ENCODE measurements at regions not wholly inside any gene's neighbourhood (a gene's known extent, or its start where the extent isn't known, plus 50 kb on each side); places are given as distances from the start of the nearest gene placed in this dataset.

DNA sequence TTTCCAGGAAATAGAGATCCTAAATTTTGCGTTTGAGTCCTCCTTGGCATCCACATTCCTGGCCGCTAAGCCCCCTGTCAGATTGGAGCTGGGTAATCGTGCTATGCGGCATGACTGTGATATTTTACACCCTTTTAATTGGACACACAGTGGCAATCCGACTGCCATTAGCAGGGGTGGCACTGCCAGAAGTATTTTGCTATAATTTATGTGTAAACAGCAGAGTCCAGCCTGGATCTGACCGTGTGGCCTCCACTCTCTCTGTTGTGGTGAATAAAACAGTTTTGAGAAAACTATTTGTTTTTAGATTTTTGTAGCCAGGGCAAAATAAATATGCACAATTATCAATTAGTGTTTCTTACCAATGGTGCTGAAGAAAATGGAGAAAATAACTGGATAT lies 281.0 kb upstream of the IRX2 start:
- TF ChIP-seq, protein P1, sequence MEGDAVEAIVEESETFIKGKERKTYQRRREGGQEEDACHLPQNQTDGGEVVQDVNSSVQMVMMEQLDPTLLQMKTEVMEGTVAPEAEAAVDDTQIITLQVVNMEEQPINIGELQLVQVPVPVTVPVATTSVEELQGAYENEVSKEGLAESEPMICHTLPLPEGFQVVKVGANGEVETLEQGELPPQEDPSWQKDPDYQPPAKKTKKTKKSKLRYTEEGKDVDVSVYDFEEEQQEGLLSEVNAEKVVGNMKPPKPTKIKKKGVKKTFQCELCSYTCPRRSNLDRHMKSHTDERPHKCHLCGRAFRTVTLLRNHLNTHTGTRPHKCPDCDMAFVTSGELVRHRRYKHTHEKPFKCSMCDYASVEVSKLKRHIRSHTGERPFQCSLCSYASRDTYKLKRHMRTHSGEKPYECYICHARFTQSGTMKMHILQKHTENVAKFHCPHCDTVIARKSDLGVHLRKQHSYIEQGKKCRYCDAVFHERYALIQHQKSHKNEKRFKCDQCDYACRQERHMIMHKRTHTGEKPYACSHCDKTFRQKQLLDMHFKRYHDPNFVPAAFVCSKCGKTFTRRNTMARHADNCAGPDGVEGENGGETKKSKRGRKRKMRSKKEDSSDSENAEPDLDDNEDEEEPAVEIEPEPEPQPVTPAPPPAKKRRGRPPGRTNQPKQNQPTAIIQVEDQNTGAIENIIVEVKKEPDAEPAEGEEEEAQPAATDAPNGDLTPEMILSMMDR (IDR thresholded peaks at IDR 0.05) = no peak
- no peak for TF ChIP-seq POLR2A (IDR thresholded peaks at IDR 0.05)

Data from transverse colon (tissue), 3 donors.